Naive thymus-derived CD8-positive, alpha-beta T cell (primary cell): ENCODE measurements at regions not wholly inside any gene's neighbourhood (a gene's known extent, or its start where the extent isn't known, plus 50 kb on each side); places are given as distances from the start of the nearest gene placed in this dataset.
"Not testable (repeated sequence)": the region's sequence is repeated elsewhere in the genome, so short reads cannot be mapped to it uniquely, and the experiment has no call there.

Experiments
- ATAC-seq, 2 donors: fragments of 150-1000 bp; cut with Tn5 transposase in 1 of 2; sonication (Bioruptor Pico), chemical (Tn5 transposase) in 1 of 2; 1 replicate in 1 of 2; 2 replicates in 1 of 2; pipeline ENCODE4 v1.10.0; 2021; ENCODE audit warnings: mild to moderate bottlenecking in 2 of 2, moderate library complexity in 2 of 2
- POLR2A ChIA-PET: fragments of 350-600 bp; sonication (Branson Sonifier 250); formaldehyde crosslinking; loops from one replicate; lab custom pipeline; 2021; ENCODE audit warnings: antibody characterized with exemption; lab: Charles Lee
- DNase-seq, 10 donors: peaks; one replicate each; pipeline versions ENCODE4 v3.0.0 to v3.0.0-alpha.2; 2020 to 2022
- H3K27ac Mint-ChIP-seq, 10 donors: one replicate each; pipeline ENCODE4 v1.8.0; 2020 to 2022; ENCODE audit warnings: mild to moderate bottlenecking in 10 of 10, mixed read lengths in 10 of 10, moderate library complexity in 4 of 10, inconsistent platforms in 1 of 10
- H3K27me3 Mint-ChIP-seq, 5 donors: one replicate each; pipeline ENCODE4 v1.8.0; 2021 to 2022; ENCODE audit warnings: mixed read lengths in 5 of 5
- H3K36me3 Mint-ChIP-seq, 3 donors: one replicate each; pipeline ENCODE4 v1.8.0; 2020 to 2022; ENCODE audit warnings: mixed read lengths in 3 of 3, mild to moderate bottlenecking in 2 of 3, inconsistent platforms in 1 of 3
- H3K4me1 Mint-ChIP-seq, 4 donors: one replicate each; pipeline ENCODE4 v1.8.0; 2021 to 2022; ENCODE audit warnings: mixed read lengths in 4 of 4
- H3K4me3 Mint-ChIP-seq, 10 donors: one replicate each; pipeline ENCODE4 v1.8.0; 2020 to 2022; ENCODE audit warnings: mild to moderate bottlenecking in 10 of 10, mixed read lengths in 10 of 10, moderate library complexity in 6 of 10, inconsistent platforms in 1 of 10
- H3K9me3 Mint-ChIP-seq, 9 donors: one replicate each; pipeline ENCODE4 v1.8.0; 2020 to 2022; ENCODE audit warnings: mixed read lengths in 9 of 9, mild to moderate bottlenecking in 3 of 9, inconsistent platforms in 1 of 9, moderate library complexity in 1 of 9

- peak overlapping the region; percentile 67 to 90 (median 84) for H3K4me3 Mint-ChIP-seq
- peaks cover 0 to 31% (median 20%) of the 10 kb centered on the region in 3 donors for H3K36me3 Mint-ChIP-seq
- no peaks in the 10 kb centered on the region for H3K27me3 Mint-ChIP-seq
- POLR2A ChIA-PET, result interaction anchor here (1.0 to 1.4 kb wide), 5 partner anchors 9 to 294 kb away, joined by 3 to 4 read pairs (median 3); partner anchors contain the start of gene SUCLG2
- ATAC-seq (peak; percentile 96 to 97), DNase-seq (peak; percentile 34 to 92 (median 72))
- H3K27ac Mint-ChIP-seq, result peak overlapping the region; percentile 88 to 96 (median 92)
- peaks cover 0 to 58% (median 33%) of the 10 kb centered on the region in 9 donors for H3K9me3 Mint-ChIP-seq
- peaks cover 18 to 43% (median 35%) of the 10 kb centered on the region in 4 donors for H3K4me1 Mint-ChIP-seq
These were observed 293.5 kb upstream of the SUCLG2 start for GRCh38 chr3:67947808-67948508.

DNA sequence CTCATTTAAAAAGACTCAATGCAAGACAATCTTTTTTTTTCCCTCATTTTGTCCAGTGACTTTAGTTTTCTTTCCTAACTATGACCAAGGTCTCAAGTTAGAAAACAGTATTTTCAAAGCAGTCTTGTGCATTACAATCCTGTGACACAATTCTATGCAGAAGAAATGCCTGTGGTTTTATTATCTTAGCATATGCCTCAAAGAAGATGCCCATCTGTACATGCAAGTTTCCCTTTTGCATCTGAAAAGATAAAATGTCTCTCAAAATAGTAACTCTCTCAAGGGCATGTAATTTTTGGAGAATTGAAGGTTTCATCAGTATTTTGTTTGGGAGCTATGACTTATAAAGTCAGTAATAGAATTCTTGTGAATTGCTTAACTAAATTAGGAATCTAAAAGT, 292.0 kb upstream of the SUCLG2 start:
- Mint-ChIP-seq H3K27me3 (no peaks in the 10 kb centered on the region), H3K9me3 (peaks cover 0 to 43% (median 27%) of the 10 kb centered on the region in 9 donors), H3K36me3 (peaks cover 0 to 21% (median 15%) of the 10 kb centered on the region in 3 donors), H3K27ac (peak overlapping the region in 7 of 10 donors; percentile 8 to 69 (median 59)), H3K4me1 (peaks cover 15 to 51% (median 44%) of the 10 kb centered on the region in 4 donors), H3K4me3 (peak overlapping the region in 2 of 10 donors; percentile 27 to 71)
- ATAC-seq (no peak), DNase-seq (no peak)
- POLR2A ChIA-PET, result no interaction called here

GRCh38 chr3:67943546-67943945, 289.1 kb upstream of the SUCLG2 start:
- no peak overlapping the region for H3K4me3 Mint-ChIP-seq
- POLR2A ChIA-PET, result no interaction called here
- H3K4me1 Mint-ChIP-seq, result peaks cover 20 to 53% (median 49%) of the 10 kb centered on the region in 4 donors
- ATAC-seq, result no peak
- no peaks in the 10 kb centered on the region for H3K27me3 Mint-ChIP-seq
- H3K9me3 Mint-ChIP-seq, result peaks cover 0 to 17% (median 10%) of the 10 kb centered on the region in 9 donors
- peaks cover 0 to 7% (median 6%) of the 10 kb centered on the region in 3 donors for H3K36me3 Mint-ChIP-seq
- peak overlapping the region in 2 of 10 donors; percentile 40 to 56 for H3K27ac Mint-ChIP-seq
- no peak for DNase-seq

- POLR2A ChIA-PET, result interaction anchor here (1.4 kb wide), 1 partner anchor 286 kb away, joined by 4 read pairs; no protein-coding TSS in a partner anchor
- DNase-seq, result peak in 3 of 10 donors; percentile 25 to 56 (median 48)
- H3K36me3 Mint-ChIP-seq, result peaks cover 0 to 7% (median 6%) of the 10 kb centered on the region in 3 donors
- H3K27ac Mint-ChIP-seq, result peak overlapping the region; percentile 63 to 92 (median 85)
- peak overlapping the region in 9 of 10 donors; percentile 18 to 70 (median 61) for H3K4me3 Mint-ChIP-seq
- H3K9me3 Mint-ChIP-seq, result peaks cover 0 to 13% (median 9%) of the 10 kb centered on the region in 9 donors
- ATAC-seq, result peak; percentile 86 to 90
- peaks cover 15 to 37% (median 30%) of the 10 kb centered on the region in 4 donors for H3K4me1 Mint-ChIP-seq
- no peaks in the 10 kb centered on the region for H3K27me3 Mint-ChIP-seq
These were observed 287.1 kb upstream of the SUCLG2 start for GRCh38 chr3:67941433-67942030.

DNA sequence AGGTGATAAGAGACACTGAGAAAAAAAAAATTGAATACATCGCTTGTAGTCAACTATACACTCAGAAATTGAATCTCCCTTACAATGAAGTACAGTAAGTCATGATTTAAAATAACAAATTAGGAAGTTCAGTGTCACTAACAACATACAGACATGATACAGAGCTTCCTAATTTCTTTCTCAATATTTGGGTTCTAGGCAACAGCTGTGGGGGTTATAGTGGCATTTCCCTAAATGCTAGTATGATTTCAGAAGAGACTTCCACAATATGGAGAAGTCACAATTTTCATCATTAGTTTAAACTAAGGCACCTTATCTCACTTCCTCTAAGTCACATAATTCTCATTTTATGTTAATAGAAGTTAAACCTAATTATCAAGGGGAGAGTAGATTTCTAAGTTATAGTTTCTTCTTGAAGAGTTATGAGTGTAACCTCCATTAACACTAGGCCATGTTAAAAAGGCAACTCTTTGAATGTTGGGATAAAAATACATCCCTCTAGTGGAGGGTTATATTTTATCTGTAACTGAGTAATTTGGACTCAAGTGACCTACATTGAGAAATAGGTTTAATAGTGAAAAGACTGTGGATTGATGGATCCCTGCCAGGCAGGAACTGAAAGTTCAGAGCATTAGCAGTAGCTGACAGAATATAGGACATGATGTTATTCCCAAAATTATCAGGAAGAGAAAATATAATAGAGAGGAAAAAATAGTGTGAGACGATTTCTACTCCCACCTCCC, 286.0 kb upstream of the SUCLG2 start:
- H3K36me3 Mint-ChIP-seq, result peaks cover 0 to 9% (median 7%) of the 10 kb centered on the region in 3 donors
- peaks cover 0 to 8% (median 5%) of the 10 kb centered on the region in 9 donors for H3K9me3 Mint-ChIP-seq
- no peak for DNase-seq
- POLR2A ChIA-PET, result interaction anchor here (1.4 kb wide), 1 partner anchor 285 kb away, joined by 4 read pairs; no protein-coding TSS in a partner anchor
- H3K4me1 Mint-ChIP-seq, result peaks cover 15 to 27% (median 23%) of the 10 kb centered on the region in 4 donors
- ATAC-seq, result no peak
- H3K27ac Mint-ChIP-seq, result peak overlapping the region in 9 of 10 donors; percentile 28 to 92 (median 85)
- H3K27me3 Mint-ChIP-seq, result no peaks in the 10 kb centered on the region
- peak overlapping the region in 4 of 10 donors; percentile 15 to 70 (median 58) for H3K4me3 Mint-ChIP-seq

- POLR2A ChIA-PET, result no interaction called here
These were observed 283.2 kb upstream of the SUCLG2 start for GRCh38 chr3:67937498-67938118.

DNA sequence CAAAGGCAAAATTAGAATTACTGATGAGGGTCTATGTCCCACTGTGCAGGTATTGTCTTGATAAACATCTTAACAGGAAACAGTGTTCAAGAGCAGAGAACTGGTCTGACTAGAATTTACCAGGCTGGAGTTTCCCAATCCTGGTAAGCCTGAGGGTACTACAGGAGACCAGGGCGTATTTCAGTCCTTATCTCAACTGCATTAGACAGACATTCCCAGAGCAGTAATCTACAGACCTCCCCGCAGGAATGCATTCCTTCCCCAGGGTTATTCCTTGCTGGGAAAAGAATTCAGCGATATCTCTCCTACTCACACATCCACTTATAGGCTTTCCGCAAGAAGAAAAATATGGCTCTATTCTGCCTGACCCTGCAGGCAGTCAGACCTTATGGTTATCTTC, 276.0 kb upstream of the SUCLG2 start:
- Mint-ChIP-seq H3K9me3 (peaks cover 4 to 23% (median 10%) of the 10 kb centered on the region in 9 donors), H3K36me3 (peaks cover 0 to 11% (median 6%) of the 10 kb centered on the region in 3 donors)
- DNase-seq, H3K27ac Mint-ChIP-seq, ATAC-seq, POLR2A ChIA-PET, H3K27me3 Mint-ChIP-seq, H3K4me1 Mint-ChIP-seq, H3K4me3 Mint-ChIP-seq: not testable (repeated sequence)

More at GRCh38 chr3:67937498-67938118, 283.2 kb upstream of the SUCLG2 start:
- ATAC-seq, result no peak
- Mint-ChIP-seq H3K27me3 (no peaks in the 10 kb centered on the region), H3K36me3 (peaks cover 0 to 13% (median 7%) of the 10 kb centered on the region in 3 donors), H3K4me1 (peaks cover 15 to 24% (median 21%) of the 10 kb centered on the region in 4 donors), H3K4me3 (no peak overlapping the region), H3K9me3 (peaks cover 4 to 22% (median 10%) of the 10 kb centered on the region in 9 donors), H3K27ac (no peak overlapping the region)
- DNase-seq, result no peak

GRCh38 chr3:67923796-67924195, 269.4 kb upstream of the SUCLG2 start:
- peaks cover 0 to 2% (median 0%) of the 10 kb centered on the region in 4 donors for H3K4me1 Mint-ChIP-seq
- H3K27me3 Mint-ChIP-seq, result no peaks in the 10 kb centered on the region
- no peak overlapping the region for H3K27ac Mint-ChIP-seq
- no peak overlapping the region for H3K4me3 Mint-ChIP-seq
- peaks cover 0 to 21% (median 6%) of the 10 kb centered on the region in 9 donors for H3K9me3 Mint-ChIP-seq
- no peak for DNase-seq
- POLR2A ChIA-PET, result no interaction called here
- no peak for ATAC-seq
- H3K36me3 Mint-ChIP-seq, result peaks cover 0 to 18% (median 9%) of the 10 kb centered on the region in 3 donors

DNA sequence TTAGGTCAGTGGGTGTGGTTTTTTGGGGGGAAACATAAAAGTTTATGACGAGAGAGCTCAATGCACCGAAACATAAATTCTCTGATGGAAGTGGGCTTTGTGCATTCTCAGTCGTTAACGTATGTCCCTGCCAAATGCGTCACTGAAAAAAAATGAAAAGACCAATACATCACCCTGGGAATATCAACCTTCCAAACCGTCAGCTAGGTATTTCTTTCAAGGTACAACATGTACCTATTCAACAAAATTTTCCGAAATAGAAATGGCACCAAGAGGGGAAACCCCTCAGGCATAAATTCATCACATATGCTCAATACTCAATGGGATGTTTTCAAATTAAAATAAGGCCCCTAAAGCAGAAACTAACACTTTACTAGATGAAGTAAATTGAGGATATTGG, 266.6 kb upstream of the SUCLG2 start:
- H3K9me3 Mint-ChIP-seq, result peaks cover 0 to 21% (median 6%) of the 10 kb centered on the region in 9 donors
- no peaks in the 10 kb centered on the region for H3K4me1 Mint-ChIP-seq
- no peak overlapping the region for H3K27ac Mint-ChIP-seq
- no peak overlapping the region for H3K4me3 Mint-ChIP-seq
- no peaks in the 10 kb centered on the region for H3K27me3 Mint-ChIP-seq
- H3K36me3 Mint-ChIP-seq, result peaks cover 0 to 18% (median 9%) of the 10 kb centered on the region in 3 donors
- DNase-seq (no peak), ATAC-seq (no peak)
- POLR2A ChIA-PET, result no interaction called here

- H3K9me3 Mint-ChIP-seq, result peaks cover 0 to 16% (median 4%) of the 10 kb centered on the region in 9 donors
- H3K27ac Mint-ChIP-seq, result no peak overlapping the region
- no peak overlapping the region for H3K4me3 Mint-ChIP-seq
- POLR2A ChIA-PET, result no interaction called here
- DNase-seq (no peak), ATAC-seq (no peak)
- H3K36me3 Mint-ChIP-seq, result peaks cover 0 to 13% (median 7%) of the 10 kb centered on the region in 3 donors
- no peaks in the 10 kb centered on the region for H3K4me1 Mint-ChIP-seq
- H3K27me3 Mint-ChIP-seq, result no peaks in the 10 kb centered on the region
These were observed 265.9 kb upstream of the SUCLG2 start for GRCh38 chr3:67920311-67920710.

- H3K27me3 Mint-ChIP-seq, result no peaks in the 10 kb centered on the region
- H3K4me3 Mint-ChIP-seq, result no peak overlapping the region
- peaks cover 0 to 1% (median 0%) of the 10 kb centered on the region in 4 donors for H3K4me1 Mint-ChIP-seq
- no peak overlapping the region for H3K27ac Mint-ChIP-seq
- no peak for ATAC-seq
- H3K36me3 Mint-ChIP-seq, result no peaks in the 10 kb centered on the region
- H3K9me3 Mint-ChIP-seq, result peaks cover 0 to 1% (median 0%) of the 10 kb centered on the region in 9 donors
- no peak for DNase-seq
- POLR2A ChIA-PET, result no interaction called here
These were observed 261.9 kb upstream of the SUCLG2 start for GRCh38 chr3:67916353-67916752.

GRCh38 chr3:67907735-67908134, 253.3 kb upstream of the SUCLG2 start:
- no peak for ATAC-seq
- POLR2A ChIA-PET, result no interaction called here
- Mint-ChIP-seq H3K27ac (peak overlapping the region in 1 of 10 donors; percentile 86), H3K27me3 (no peaks in the 10 kb centered on the region), H3K36me3 (no peaks in the 10 kb centered on the region), H3K4me3 (peak overlapping the region in 1 of 10 donors; percentile 69), H3K4me1 (peaks cover 13 to 22% (median 20%) of the 10 kb centered on the region in 4 donors), H3K9me3 (peaks cover 0 to 1% (median 0%) of the 10 kb centered on the region in 9 donors)
- DNase-seq, result no peak
